NT2/D1 (cell line): ENCODE measurements at regions not wholly inside any gene's neighbourhood (a gene's known extent, or its start where the extent isn't known, plus 50 kb on each side); places are given as distances from the start of the nearest gene placed in this dataset.

Experiments
- SUZ12 ChIP-seq: IDR thresholded peaks from 2 replicates; pipeline ENCODE4 v1.6.1; 2011; ENCODE audit not compliant: insufficient read length, insufficient read depth; ENCODE audit errors: extremely low read depth
- YY1 ChIP-seq: IDR thresholded peaks from 2 replicates; pipeline ENCODE4 v1.6.1; 2011; ENCODE audit not compliant: insufficient read length, insufficient read depth
- ZNF274 ChIP-seq: IDR thresholded peaks from 2 replicates; pipeline ENCODE4 v1.6.1; 2011; ENCODE audit warnings: mild to moderate bottlenecking, low read depth, low read length

- TF ChIP-seq YY1 (no peak), SUZ12 (no peak), ZNF274 (no peak)
Measured at GRCh38 chr5:21615195-21615765, 1237.9 kb downstream of the CDH12 start.
